SKM-1 (cell line): ENCODE measurements at regions not wholly inside any gene's neighbourhood (a gene's known extent, or its start where the extent isn't known, plus 50 kb on each side); places are given as distances from the start of the nearest gene placed in this dataset.

Experiments
- DNase-seq: peaks from one replicate; lab custom pipeline; 2025; ENCODE audit not compliant: unreplicated experiment; lab: John Stamatoyannopoulos, UW

DNA sequence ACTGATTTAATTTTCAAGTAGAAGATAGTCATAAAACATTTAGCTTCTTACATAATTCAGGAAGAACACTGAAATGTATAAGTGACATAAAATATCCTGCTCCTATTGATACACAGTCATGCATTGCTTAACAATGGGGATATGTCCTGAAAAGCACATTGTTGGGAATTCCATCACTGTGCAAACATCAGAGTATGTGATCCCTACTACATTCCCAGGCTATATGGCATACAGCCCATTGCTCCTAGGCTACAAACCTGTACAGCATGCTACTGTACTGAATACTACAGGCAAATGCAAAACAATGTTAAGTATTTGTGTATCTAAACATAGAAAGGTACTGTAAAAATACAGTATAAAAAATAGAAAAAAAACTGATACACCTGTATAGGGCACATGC lies 723.9 kb upstream of the ARGLU1 start:
- DNase-seq, result no peak

- no peak for DNase-seq
Measured at GRCh38 chr13:107289540-107289939, 721.6 kb upstream of the ARGLU1 start.

GRCh38 chr13:107284173-107284572 lies 716.2 kb upstream of the ARGLU1 start:
- DNase-seq, result no peak

- no peak for DNase-seq
Measured at GRCh38 chr13:107277911-107278310, 710.0 kb upstream of the ARGLU1 start.

DNA sequence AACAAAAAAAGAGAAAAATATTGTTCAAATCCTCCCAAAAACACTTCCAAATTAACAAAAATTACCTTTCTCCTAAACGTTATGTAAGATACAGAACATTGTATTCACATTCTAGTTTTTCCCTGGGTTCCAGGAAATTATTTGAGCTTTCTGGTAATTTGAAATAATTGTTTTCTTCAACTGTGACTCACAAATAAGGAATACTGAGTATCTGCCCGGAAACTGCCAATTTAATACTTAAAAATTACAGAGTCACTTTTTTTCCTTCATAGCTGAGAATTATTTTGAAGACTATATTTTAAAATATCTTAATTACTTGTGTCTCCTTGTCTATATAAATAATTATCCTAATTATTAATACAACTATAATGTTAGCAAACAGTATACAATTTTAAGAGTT lies 709.0 kb upstream of the ARGLU1 start:
- DNase-seq, result no peak

DNA sequence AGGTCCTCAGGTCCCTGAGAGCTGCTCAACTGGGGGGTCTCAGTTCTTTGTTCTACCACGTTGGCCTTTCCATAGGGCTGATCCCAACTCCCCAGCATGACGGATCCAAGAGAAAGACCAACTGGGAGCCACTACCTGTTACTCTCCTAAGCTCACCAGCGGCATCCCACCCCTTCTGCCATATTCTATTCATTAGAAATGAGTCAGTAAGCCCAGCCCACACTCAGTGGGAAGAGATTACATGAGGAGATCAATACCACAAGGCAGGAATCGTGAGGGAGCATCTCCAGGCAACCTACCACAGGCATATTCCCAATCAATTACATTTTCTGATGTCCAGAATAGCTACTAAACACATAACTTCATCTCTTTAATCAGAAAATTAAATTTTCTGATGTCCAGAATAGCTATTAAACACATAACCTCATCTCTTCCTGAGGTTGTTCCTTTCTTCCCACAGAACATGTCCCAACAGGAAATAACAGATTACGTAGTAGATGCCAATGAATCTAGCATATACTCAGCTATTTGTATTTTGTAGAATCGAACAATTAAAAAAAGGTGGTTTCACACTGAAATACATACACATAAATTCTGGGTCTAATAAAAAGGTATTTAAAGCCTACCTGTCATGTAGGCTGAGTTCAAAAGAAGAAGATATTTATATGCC lies 708.1 kb upstream of the ARGLU1 start:
- DNase-seq, result no peak

- no peak for DNase-seq
Measured at GRCh38 chr13:107275312-107275711, 707.4 kb upstream of the ARGLU1 start.

- no peak for DNase-seq
Measured at GRCh38 chr13:107271227-107271626, 703.3 kb upstream of the ARGLU1 start.

- no peak for DNase-seq
Measured at GRCh38 chr13:107266657-107267056, 698.7 kb upstream of the ARGLU1 start.

- DNase-seq, result no peak
Measured at GRCh38 chr13:107258599-107259187, 690.8 kb upstream of the ARGLU1 start.

DNA sequence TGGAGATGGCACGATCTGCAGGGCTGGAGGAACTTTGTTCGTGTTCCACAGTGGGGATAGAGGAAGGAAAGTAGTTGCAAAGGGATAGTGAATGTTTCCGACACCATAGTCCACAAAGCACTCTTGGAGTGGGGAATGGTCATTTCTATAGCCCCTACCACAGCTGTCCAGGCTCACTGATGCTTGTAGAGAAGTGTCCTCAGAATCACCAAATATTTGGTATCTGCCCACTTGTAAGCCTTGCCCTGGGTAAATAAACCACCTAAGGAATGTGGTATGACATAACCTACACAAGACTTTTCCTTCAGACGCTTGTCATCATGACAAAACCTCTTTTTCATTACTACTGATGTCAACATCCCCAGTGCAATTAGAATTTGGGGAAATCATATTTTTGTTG lies 686.5 kb upstream of the ARGLU1 start:
- no peak for DNase-seq

DNA sequence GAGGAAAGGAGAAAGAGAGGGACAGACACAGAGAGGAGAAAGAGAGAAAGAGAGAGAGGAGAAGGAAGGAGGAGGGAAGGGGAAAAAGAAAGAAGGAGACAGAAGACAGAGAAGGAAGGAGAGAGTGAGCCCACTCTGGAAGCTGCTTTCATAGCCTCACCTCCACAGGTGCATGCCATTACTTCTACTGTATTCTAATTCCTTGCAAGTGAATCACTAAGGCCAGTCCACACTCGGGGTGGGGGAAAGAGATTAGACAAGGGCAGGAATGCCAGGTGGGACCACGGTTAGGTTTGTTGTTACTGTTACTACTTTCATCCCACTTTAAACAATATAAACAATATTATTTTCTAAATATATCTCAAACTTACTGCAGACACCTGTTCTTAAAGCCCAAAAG lies 684.5 kb upstream of the ARGLU1 start:
- no peak for DNase-seq

DNA sequence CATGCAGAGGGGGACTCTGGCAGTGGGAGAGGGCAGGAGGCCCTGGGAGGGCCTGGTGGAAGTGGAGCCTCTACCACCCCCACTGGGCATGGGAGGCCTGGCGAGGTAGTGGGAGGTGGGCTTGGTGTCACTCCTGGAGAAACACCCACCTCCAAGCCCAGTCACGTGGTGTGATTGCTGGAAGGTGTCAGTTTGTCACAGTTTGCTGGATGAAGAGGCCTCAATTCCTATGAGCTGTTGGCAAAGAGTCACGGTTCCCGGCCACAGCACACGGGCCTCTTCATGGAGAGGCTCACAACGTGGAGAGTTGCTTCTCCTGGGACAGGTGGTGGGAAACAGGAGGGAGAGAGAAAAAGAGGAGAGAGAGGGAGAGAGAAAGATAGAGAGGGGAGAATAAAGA lies 684.1 kb upstream of the ARGLU1 start:
- no peak for DNase-seq

DNA sequence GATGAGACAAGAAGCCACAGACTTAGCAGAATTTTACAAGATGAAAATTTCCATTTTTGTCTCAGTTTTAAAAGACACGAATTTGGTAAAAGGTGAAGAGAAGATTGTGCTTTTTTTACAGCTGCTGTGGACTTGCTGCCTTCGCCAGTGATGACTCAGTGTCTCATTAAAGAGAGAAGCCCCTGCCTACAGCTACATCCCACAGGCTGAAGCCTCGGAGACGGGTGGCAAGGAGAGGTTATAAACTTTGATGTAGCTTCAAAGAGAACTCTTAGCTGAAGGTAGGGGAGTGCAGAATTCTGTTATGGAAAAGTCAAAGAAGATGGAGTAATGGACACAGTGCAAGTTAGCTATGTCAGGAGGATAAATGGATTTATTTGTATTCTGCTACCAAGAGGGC lies 683.4 kb upstream of the ARGLU1 start:
- no peak for DNase-seq

GRCh38 chr13:107250628-107251027 lies 682.7 kb upstream of the ARGLU1 start:
- DNase-seq, result no peak

GRCh38 chr13:107244241-107244640 lies 676.3 kb upstream of the ARGLU1 start:
- no peak for DNase-seq

- no peak for DNase-seq
Measured at GRCh38 chr13:107242138-107242537, 674.2 kb upstream of the ARGLU1 start.

DNA sequence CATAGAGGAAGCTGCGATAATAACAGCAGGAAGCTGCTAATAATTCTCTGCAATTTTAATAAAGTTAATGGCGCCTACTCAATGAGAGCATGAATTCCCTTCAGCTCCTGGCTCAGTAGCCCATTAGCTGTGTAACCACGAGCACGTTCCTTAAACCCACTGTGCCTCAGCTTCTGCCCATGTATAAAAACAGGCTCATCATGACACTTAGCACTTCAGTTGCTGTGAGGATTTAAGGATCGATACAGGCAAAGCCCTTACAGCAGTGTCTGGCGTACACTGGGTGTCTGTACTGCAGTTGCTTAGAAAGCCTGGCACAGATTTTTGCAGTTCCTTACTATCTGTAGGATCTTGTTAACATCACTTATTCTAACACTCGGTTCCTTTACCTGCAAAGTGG lies 673.4 kb upstream of the ARGLU1 start:
- no peak for DNase-seq

- no peak for DNase-seq
Measured at GRCh38 chr13:107239213-107239612, 671.3 kb upstream of the ARGLU1 start.

DNA sequence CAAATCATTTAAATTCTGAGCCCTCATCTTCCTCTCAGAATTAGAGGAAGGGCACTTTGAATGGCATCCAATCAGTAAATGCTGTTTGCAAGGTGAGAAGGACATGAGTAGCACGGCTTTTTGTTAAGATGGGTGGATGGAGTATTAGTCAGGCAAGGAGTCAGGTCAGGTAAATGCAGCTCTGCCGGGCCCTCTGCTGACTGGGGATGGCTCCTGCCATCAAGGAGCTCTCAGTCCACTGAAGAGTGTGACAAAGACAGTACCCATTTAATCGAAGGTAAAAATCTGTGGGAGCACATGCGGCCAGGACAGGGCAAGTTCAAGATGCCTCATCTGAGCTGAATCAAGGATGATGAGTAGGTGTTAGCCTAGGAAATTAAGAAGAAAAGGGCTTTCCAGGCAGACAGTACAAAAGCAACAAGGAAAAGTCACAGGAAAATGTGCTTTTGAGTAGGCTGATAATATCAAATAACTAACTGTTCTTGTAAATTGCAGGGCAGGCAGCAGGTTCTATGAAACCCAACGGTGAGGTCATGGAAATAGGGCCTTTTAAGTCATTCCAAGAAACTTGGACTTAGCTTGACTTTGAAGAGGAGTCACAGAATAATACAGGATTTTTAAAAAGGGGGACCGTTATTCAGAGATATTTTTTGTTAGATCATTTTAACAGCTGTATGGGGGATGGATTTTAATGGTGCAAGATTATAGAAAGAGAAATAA lies 670.5 kb upstream of the ARGLU1 start:
- DNase-seq, result no peak

DNA sequence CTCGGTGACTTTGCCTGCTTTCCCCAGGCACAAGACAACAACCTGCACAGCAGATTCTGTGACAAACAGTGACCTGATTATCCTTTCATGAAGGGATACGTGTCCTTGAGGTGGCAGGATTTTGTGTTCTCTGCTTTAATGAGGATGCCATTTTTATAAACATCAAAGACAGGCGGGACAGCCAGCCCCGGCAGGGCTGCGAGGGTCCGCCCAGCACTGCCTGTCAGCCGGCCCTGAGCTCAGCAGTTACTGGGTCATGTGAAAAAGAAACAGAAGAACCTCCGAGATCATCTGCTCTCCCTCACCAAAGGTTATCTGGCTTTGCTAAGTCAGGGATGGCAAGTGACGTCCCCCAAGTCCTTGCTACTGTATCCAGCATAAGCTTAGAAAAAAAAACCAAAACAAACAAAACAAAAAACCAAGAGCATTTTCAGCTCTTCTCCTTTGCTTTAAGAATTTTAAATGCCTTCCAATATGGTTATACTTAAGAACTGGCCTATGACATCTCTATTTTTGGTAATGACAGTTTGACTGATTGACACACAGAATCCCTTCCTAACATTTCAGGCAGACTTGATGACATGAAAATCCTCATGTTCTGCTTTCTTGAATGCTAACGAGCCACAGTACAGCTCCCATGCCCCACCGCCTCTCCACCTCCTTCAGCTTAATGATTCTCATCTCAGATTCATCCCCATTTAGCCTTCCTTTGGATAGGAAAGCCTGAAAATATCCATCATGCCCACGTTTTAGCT lies 666.6 kb upstream of the ARGLU1 start:
- DNase-seq, result no peak

- no peak for DNase-seq
Measured at GRCh38 chr13:107233541-107233940, 665.6 kb upstream of the ARGLU1 start.
